Prostate gland (tissue), 2 donors: ENCODE measurements at regions not wholly inside any gene's neighbourhood (a gene's known extent, or its start where the extent isn't known, plus 50 kb on each side); places are given as distances from the start of the nearest gene placed in this dataset.

Experiments used
- CTCF ChIP-seq, 4 experiments: fragments of 200-600 bp in 2 of 4; fragments of 450-650 bp in 2 of 4; sonication (generic) in 2 of 4; IDR thresholded peaks; 1 replicate in 3 of 4; 2 replicates in 1 of 4; pipeline ENCODE4 v1.5.1; 2016 to 2019; ENCODE audit warnings: antibody characterized with exemption in 4 of 4, mild to moderate bottlenecking in 2 of 4, moderate library complexity in 2 of 4
- POLR2A ChIP-seq: fragments of 450-650 bp; IDR thresholded peaks from one replicate; pipeline ENCODE4 v1.6.1; 2016; ENCODE audit warnings: antibody characterized with exemption, mild to moderate bottlenecking
- POLR2AphosphoS5 ChIP-seq: sonication (generic); formaldehyde crosslinking; IDR thresholded peaks from one replicate; pipeline ENCODE4 v1.6.1; 2017; ENCODE audit warnings: antibody characterized with exemption

GRCh38 chr18:28602391-28602790 lies 425.5 kb upstream of the CDH2 start:
- TF ChIP-seq CTCF (IDR thresholded peaks at IDR 0.05) (no peak), POLR2A (no peak), POLR2AphosphoS5 (no peak)
